Sigmoid colon (tissue), 4 donors: ENCODE measurements at regions not wholly inside any gene's neighbourhood (a gene's known extent, or its start where the extent isn't known, plus 50 kb on each side); places are given as distances from the start of the nearest gene placed in this dataset.

ENCODE experiments used
- CTCF ChIP-seq, 4 experiments: fragments of 450-650 bp in 3 of 4; fragments of 200-600 bp in 1 of 4; IDR thresholded peaks; one replicate each; pipeline ENCODE4 v1.5.1; 2016 to 2019; ENCODE audit warnings: antibody characterized with exemption in 4 of 4, mild to moderate bottlenecking in 3 of 4, moderate library complexity in 2 of 4
- POLR2A ChIP-seq, 2 donors: fragments of 450-650 bp; IDR thresholded peaks; one replicate each; pipeline ENCODE4 v1.6.1; 2016; ENCODE audit warnings: antibody characterized with exemption in 2 of 2, mild to moderate bottlenecking in 2 of 2, moderate library complexity in 2 of 2
- POLR2AphosphoS5 ChIP-seq, 4 donors: sonication (generic); formaldehyde crosslinking; IDR thresholded peaks; one replicate each; pipeline ENCODE4 v1.6.1; 2017; ENCODE audit warnings: antibody characterized with exemption in 4 of 4

DNA sequence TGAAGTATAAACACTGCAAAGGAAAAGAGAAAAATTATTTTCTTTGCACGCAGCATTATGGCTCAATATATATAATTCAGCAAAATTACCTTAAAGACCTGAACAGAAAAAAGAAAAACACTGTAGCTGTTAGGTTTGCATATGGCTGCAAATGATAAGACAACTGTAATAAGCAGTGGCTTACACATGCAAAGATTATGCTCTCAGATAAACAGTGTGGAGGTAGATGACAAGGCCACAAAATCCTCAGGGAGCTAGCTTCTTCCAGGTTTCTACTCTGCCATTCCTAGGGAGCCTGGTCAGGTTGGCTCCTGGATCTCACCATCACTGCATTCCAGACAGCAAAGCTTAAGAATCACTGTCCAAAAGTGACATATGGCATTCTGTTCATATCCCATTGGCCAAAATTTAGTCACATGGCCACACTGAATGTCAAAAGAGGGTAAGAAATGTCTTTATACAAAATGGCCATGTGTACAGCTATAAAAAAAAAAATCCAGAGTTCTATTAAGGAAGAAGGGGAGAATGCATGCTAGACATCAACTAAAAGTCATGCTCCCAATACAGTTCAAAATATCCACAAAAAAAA lies 195.2 kb upstream of the SLC7A11 start:
- TF ChIP-seq CTCF (IDR thresholded peaks at IDR 0.05): no peak
- TF ChIP-seq POLR2AphosphoS5 (IDR thresholded peaks at IDR 0.05): no peak
- TF ChIP-seq POLR2A (IDR thresholded peaks at IDR 0.05): no peak
